ENCODE measurements at regions not wholly inside any gene's neighbourhood (a gene's known extent, or its start where the extent isn't known, plus 50 kb on each side); places are given as distances from the start of the nearest gene placed in this dataset.

GRCh38 chr5:58087123-58087522 is 372.8 kb downstream of the PLK2 start:
- no peaks in the 10 kb centered on the region for H3K36me3 ChIP-seq
- WGBS = 68% methylated on average over 1 of the region's 1 CpG
- no peak overlapping the region for H3K4me3 ChIP-seq
- H3K9me3 ChIP-seq = no peaks in the 10 kb centered on the region
- TF ChIP-seq POLR2A (IDR thresholded peaks at IDR 0.05) (no peak), POLR2AphosphoS5 (IDR thresholded peaks at IDR 0.05) (no peak), CTCF (IDR thresholded peaks at IDR 0.05) (no peak)
- no peaks in the 10 kb centered on the region for H3K27me3 ChIP-seq (replicated peaks; ENCODE audit: insufficient read depth)
- no peaks in the 10 kb centered on the region for H3K4me1 ChIP-seq (replicated peaks)
- H3K27ac ChIP-seq = no peak overlapping the region
- DNase-seq (ENCODE audit: low spot score) = no peak
- intact Hi-C loops (cut with DNase I) = no loop called here

GRCh38 chr5:58085800-58086199 is 374.1 kb downstream of the PLK2 start:
- Histone ChIP-seq H3K9me3 (no peaks in the 10 kb centered on the region), H3K27ac (no peak overlapping the region), H3K27me3 (replicated peaks; ENCODE audit: insufficient read depth) (no peaks in the 10 kb centered on the region), H3K4me3 (no peak overlapping the region), H3K36me3 (no peaks in the 10 kb centered on the region), H3K4me1 (replicated peaks) (no peaks in the 10 kb centered on the region)
- 92% methylated on average over 4 of the region's 4 CpGs for WGBS
- no peak for DNase-seq (ENCODE audit: low spot score)
- TF ChIP-seq POLR2A (IDR thresholded peaks at IDR 0.05) (no peak), POLR2AphosphoS5 (IDR thresholded peaks at IDR 0.05) (no peak), CTCF (IDR thresholded peaks at IDR 0.05) (no peak)
- intact Hi-C loops (cut with DNase I) = no loop called here

- TF ChIP-seq POLR2AphosphoS5 (IDR thresholded peaks at IDR 0.05) (no peak), CTCF (IDR thresholded peaks at IDR 0.05) (no peak), POLR2A (IDR thresholded peaks at IDR 0.05) (no peak)
- Histone ChIP-seq H3K27ac (no peak overlapping the region), H3K9me3 (no peaks in the 10 kb centered on the region), H3K27me3 (replicated peaks; ENCODE audit: insufficient read depth) (no peaks in the 10 kb centered on the region), H3K4me3 (no peak overlapping the region), H3K4me1 (replicated peaks) (no peaks in the 10 kb centered on the region), H3K36me3 (no peaks in the 10 kb centered on the region)
- WGBS = 85% methylated on average over 3 of the region's 3 CpGs
- no peak for DNase-seq (ENCODE audit: low spot score)
- intact Hi-C loops (cut with DNase I) = no loop called here
Observed at GRCh38 chr5:58081435-58081834, 378.5 kb downstream of the PLK2 start.

- Histone ChIP-seq H3K4me1 (replicated peaks) (no peaks in the 10 kb centered on the region), H3K36me3 (no peaks in the 10 kb centered on the region), H3K4me3 (no peak overlapping the region), H3K27ac (no peak overlapping the region), H3K9me3 (no peaks in the 10 kb centered on the region), H3K27me3 (replicated peaks; ENCODE audit: insufficient read depth) (no peaks in the 10 kb centered on the region)
- intact Hi-C loops (cut with DNase I) = no loop called here
- TF ChIP-seq CTCF (IDR thresholded peaks at IDR 0.05) = no peak
- no peak for TF ChIP-seq POLR2AphosphoS5 (IDR thresholded peaks at IDR 0.05)
- TF ChIP-seq POLR2A (IDR thresholded peaks at IDR 0.05) = no peak
- 38% methylated on average over 1 of the region's 1 CpG for WGBS
- no peak for DNase-seq (ENCODE audit: low spot score)
Observed at GRCh38 chr5:58080573-58080972, 379.3 kb downstream of the PLK2 start.

GRCh38 chr5:58077966-58078365 is 381.9 kb downstream of the PLK2 start:
- TF ChIP-seq POLR2AphosphoS5 (IDR thresholded peaks at IDR 0.05) (no peak), POLR2A (IDR thresholded peaks at IDR 0.05) (no peak), CTCF (IDR thresholded peaks at IDR 0.05) (no peak)
- 42% methylated on average over 2 of the region's 2 CpGs for WGBS
- no peaks in the 10 kb centered on the region for H3K36me3 ChIP-seq
- no peak for DNase-seq (ENCODE audit: low spot score)
- intact Hi-C loops (cut with DNase I) = no loop called here
- H3K27me3 ChIP-seq (replicated peaks; ENCODE audit: insufficient read depth) = no peaks in the 10 kb centered on the region
- no peak overlapping the region for H3K27ac ChIP-seq
- H3K9me3 ChIP-seq = no peaks in the 10 kb centered on the region
- H3K4me1 ChIP-seq (replicated peaks) = no peaks in the 10 kb centered on the region
- no peak overlapping the region for H3K4me3 ChIP-seq
